HCT116 (cell line): ENCODE measurements at regions not wholly inside any gene's neighbourhood (a gene's known extent, or its start where the extent isn't known, plus 50 kb on each side); places are given as distances from the start of the nearest gene placed in this dataset.

Source experiments
- ATAC-seq: fragments of 200-7000 bp; cut with Tn5 transposase; 2 replicates; pipeline ENCODE4 v1.9.1; 2020; ENCODE audit warnings: mild to moderate bottlenecking, moderate library complexity
- BruUV-seq: library from RNA; stranded (reverse); fragments of 400-500 nt; replicated peaks from 2 replicates; lab custom pipeline; 2021; lab: Mats Ljungman, UMichigan
- CTCF ChIA-PET: fragments of 300-600 bp; sonication (Branson Sonifier 250); formaldehyde crosslinking; loops from one replicate; lab custom pipeline; 2021; ENCODE audit warnings: antibody characterized with exemption; lab: Charles Lee
- POLR2A ChIA-PET: fragments of 300-600, 350-600 bp; sonication (Branson Sonifier 250); formaldehyde crosslinking; loops from one replicate; lab custom pipeline; 2021; ENCODE audit warnings: antibody characterized with exemption; lab: Charles Lee
- RAD21 ChIA-PET, 2 experiments: fragments of 300-600 bp; sonication (Branson Sonifier 250); formaldehyde crosslinking; loops; one replicate each; lab custom pipeline; 2023; ENCODE audit warnings: low total read pairs in 2 of 2; ENCODE audit not compliant: uncharacterized antibody in 2 of 2, unreplicated experiment in 2 of 2, low non-redundant PET in 1 of 2; lab: Charles Lee
- DNase-seq: peaks from one replicate; pipeline ENCODE4 v3.0.0-alpha.2; 2010; ENCODE audit warnings: low read depth, low spot score
- H2AFZ ChIP-seq: fragments of 200-600 bp; shearing (Covaris generic), sonication (generic); 2 replicates; pipeline ENCODE4 v1.6.1; 2017; ENCODE audit warnings: low read depth, mixed run types, mixed read lengths, antibody characterized with exemption, low read length; ENCODE audit not compliant: poor library complexity, severe bottlenecking
- H3K27ac ChIP-seq: 2 replicates; pipeline ENCODE4 v1.5.1; 2012; ENCODE audit warnings: low read depth, low read length
- H3K27me3 ChIP-seq: fragments of 200-600 bp; sonication (generic); 2 replicates; pipeline ENCODE4 v1.6.1; 2016; ENCODE audit warnings: mixed run types, low read length, mixed read lengths; ENCODE audit not compliant: insufficient read depth
- H3K36me3 ChIP-seq, 2 experiments: fragments of 200-500 bp in 1 of 2; fragments of 200-600 bp in 1 of 2; sonication (Bioruptor generic) in 1 of 2; sonication (generic) in 1 of 2; 2 replicates each; pipeline versions ENCODE4 v1.5.1 to v1.6.1; 2014 to 2016; ENCODE audit warnings: low read length in 2 of 2, inconsistent platforms in 1 of 2, mixed read lengths in 1 of 2, mixed run types in 1 of 2; ENCODE audit not compliant: insufficient read depth in 2 of 2, control insufficient read depth in 1 of 2
- H3K4me1 ChIP-seq, 2 experiments: fragments of 200-600 bp in 1 of 2; sonication (generic) in 1 of 2; 2 replicates each; pipeline versions ENCODE4 v1.5.1 to v1.6.1; 2012 to 2017; ENCODE audit warnings: low read length in 2 of 2, inconsistent platforms in 1 of 2, mild to moderate bottlenecking in 1 of 2, mixed read lengths in 1 of 2, mixed run types in 1 of 2, moderate library complexity in 1 of 2; ENCODE audit not compliant: insufficient read depth in 2 of 2, control insufficient read depth in 1 of 2
- H3K4me2 ChIP-seq: fragments of 200-600 bp; sonication (generic); 2 replicates; pipeline ENCODE4 v1.6.1; 2017; ENCODE audit warnings: mixed run types, low read length, mixed read lengths
- H3K4me3 ChIP-seq, 2 experiments: fragments of 200-600 bp in 1 of 2; sonication (generic) in 1 of 2; replicated peaks in 1 of 2; 2 replicates each; pipeline ENCODE4 v1.5.1; 2011 to 2016; ENCODE audit warnings: low read length in 2 of 2, control low read depth in 1 of 2, low read depth in 1 of 2, mild to moderate bottlenecking in 1 of 2, mixed read lengths in 1 of 2, mixed run types in 1 of 2
- H3K79me2 ChIP-seq: fragments of 200-600 bp; sonication (generic); 2 replicates; pipeline ENCODE4 v1.6.1; 2017; ENCODE audit warnings: mild to moderate bottlenecking, mixed run types, low read length, moderate library complexity, mixed read lengths; ENCODE audit not compliant: insufficient read depth
- H3K9ac ChIP-seq: fragments of 200-600 bp; sonication (generic); 2 replicates; pipeline ENCODE4 v1.6.1; 2016; ENCODE audit warnings: low read length, mixed read lengths
- H3K9me2 ChIP-seq: fragments of 200-600 bp; sonication (generic), shearing (Covaris generic); 2 replicates; pipeline ENCODE4 v1.6.1; 2017; ENCODE audit warnings: mixed run types, mild to moderate bottlenecking, moderate library complexity; ENCODE audit not compliant: insufficient read depth
- H3K9me3 ChIP-seq, 2 experiments: fragments of 200-500 bp in 1 of 2; fragments of 200-600 bp in 1 of 2; sonication (Bioruptor generic) in 1 of 2; sonication (generic) in 1 of 2; 2 replicates each; pipeline ENCODE4 v1.6.1; 2014 to 2017; ENCODE audit warnings: low read length in 2 of 2, mixed read lengths in 2 of 2, inconsistent platforms in 1 of 2, low read depth in 1 of 2, mild to moderate bottlenecking in 1 of 2, mixed run types in 1 of 2, moderate library complexity in 1 of 2; ENCODE audit not compliant: control insufficient read depth in 1 of 2, insufficient read depth in 1 of 2
- H4K20me1 ChIP-seq: fragments of 200-600 bp; sonication (generic), shearing (Covaris generic); 2 replicates; pipeline ENCODE4 v1.6.1; 2017; ENCODE audit warnings: mixed run types, mild to moderate bottlenecking, moderate library complexity; ENCODE audit not compliant: insufficient read depth
- CBX3 ChIP-seq: IDR thresholded peaks from 2 replicates; pipeline ENCODE4 v1.6.1; 2012; ENCODE audit warnings: low read depth
- CEBPB ChIP-seq: IDR thresholded peaks from 2 replicates; pipeline ENCODE4 v1.6.1; 2012; ENCODE audit warnings: low read depth
- ELF1 ChIP-seq: IDR thresholded peaks from 2 replicates; pipeline ENCODE4 v1.6.1; 2012; ENCODE audit warnings: low read depth, borderline replicate concordance
- EZH2 ChIP-seq: fragments of 200-600 bp; sonication (generic); IDR thresholded peaks from 2 replicates; pipeline ENCODE4 v1.6.1; 2017; ENCODE audit warnings: antibody characterized with exemption, mixed run types
- EZH2phosphoT487 ChIP-seq: fragments of 200-600 bp; IDR thresholded peaks from 2 replicates; pipeline ENCODE4 v1.6.1; 2018; ENCODE audit warnings: antibody characterized with exemption, borderline replicate concordance
- JUND ChIP-seq: IDR thresholded peaks from 2 replicates; pipeline ENCODE4 v1.6.1; 2012
- POLR2AphosphoS5 ChIP-seq: IDR thresholded peaks from 2 replicates; pipeline ENCODE4 v1.6.1; 2011; ENCODE audit warnings: mild to moderate bottlenecking, low read depth, low read length, moderate library complexity
- SIN3A ChIP-seq: IDR thresholded peaks from 2 replicates; pipeline ENCODE4 v1.6.1; 2012; ENCODE audit warnings: low read depth
- SP1 ChIP-seq: IDR thresholded peaks from 2 replicates; pipeline ENCODE4 v1.6.1; 2012; ENCODE audit warnings: low read depth
- SRF ChIP-seq: IDR thresholded peaks from 2 replicates; pipeline ENCODE4 v1.6.1; 2012; ENCODE audit warnings: low read depth
- TCF7L2 ChIP-seq: IDR thresholded peaks from 2 replicates; pipeline ENCODE4 v1.7.0; 2011; ENCODE audit warnings: borderline replicate concordance, inconsistent platforms; ENCODE audit not compliant: insufficient read depth, insufficient read length; ENCODE audit errors: extremely low read depth
- YY1 ChIP-seq: IDR thresholded peaks from 2 replicates; pipeline ENCODE4 v1.6.1; 2011; ENCODE audit warnings: low read length, low read depth, moderate library complexity, mild to moderate bottlenecking; ENCODE audit not compliant: insufficient replicate concordance; ENCODE audit errors: extremely low read depth
- ZFX ChIP-seq: fragments of 450-650 bp; IDR thresholded peaks from 2 replicates; pipeline ENCODE4 v1.6.1; 2017
- ZNF274 ChIP-seq: fragments of 200-500 bp; sonication (Bioruptor generic); IDR thresholded peaks from 2 replicates; pipeline ENCODE4 v1.6.1; 2014; ENCODE audit warnings: mild to moderate bottlenecking, low read depth, low read length, inconsistent platforms
- intact Hi-C: fragments of 100-400 bp; cut with micrococcal nuclease; formaldehyde crosslinking; loops from 2 replicates; pipeline ENCODE4 v1.10.0; 2022
- TF ChIP-seq, protein P1 (sequence below): IDR thresholded peaks from 2 replicates; pipeline ENCODE4 v1.6.1; 2012
- TF ChIP-seq, protein P2 (sequence below): IDR thresholded peaks from 2 replicates; pipeline ENCODE4 v1.6.1; 2011; ENCODE audit warnings: mild to moderate bottlenecking, low read length, moderate library complexity; ENCODE audit not compliant: insufficient replicate concordance; ENCODE audit errors: extremely low read depth
- TF ChIP-seq, protein P3 (sequence below): IDR thresholded peaks from 2 replicates; pipeline ENCODE4 v1.6.1; 2012
- TF ChIP-seq, protein P4 (sequence below): IDR thresholded peaks from 2 replicates; pipeline ENCODE4 v1.6.1; 2012; ENCODE audit warnings: low read depth
- TF ChIP-seq, protein P5 (sequence below), 3 experiments: fragments of 200-600 bp in 1 of 3; sonication (generic) in 1 of 3; IDR thresholded peaks in 2 of 3; conservative IDR thresholded peaks in 1 of 3; 2 replicates each; pipeline ENCODE4 v1.5.1; 2012 to 2017; ENCODE audit warnings: low read depth in 2 of 3, low read length in 2 of 3, antibody characterized with exemption in 1 of 3, borderline replicate concordance in 1 of 3, control low read depth in 1 of 3, mild to moderate bottlenecking in 1 of 3, mixed read lengths in 1 of 3, mixed run types in 1 of 3, moderate library complexity in 1 of 3; ENCODE audit not compliant: insufficient read depth in 1 of 3

DNA sequence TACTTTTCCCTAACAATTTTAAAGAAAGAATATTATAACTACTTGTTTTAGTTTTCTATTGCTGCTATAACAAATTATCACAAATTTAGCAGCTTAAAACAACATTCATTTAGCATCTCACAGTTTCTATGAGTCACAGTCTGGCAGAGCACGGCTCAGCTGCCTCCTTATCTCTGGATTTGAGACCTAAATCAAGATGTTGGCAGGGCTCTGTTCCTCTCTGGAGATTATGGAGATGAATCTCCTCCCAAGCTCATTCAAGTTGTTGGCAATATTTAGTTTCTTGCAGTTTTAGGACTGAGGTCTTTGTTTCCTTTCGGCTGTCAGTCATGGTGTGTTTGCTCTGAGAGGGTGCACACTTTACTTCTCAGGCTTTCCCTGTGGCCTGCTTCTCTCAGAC, 1065.8 kb upstream of the EYS start:
- Histone ChIP-seq H4K20me1 (no peaks in the 10 kb centered on the region), H3K27me3 (no peaks in the 10 kb centered on the region), H3K79me2 (no peaks in the 10 kb centered on the region), H3K9me2 (no peaks in the 10 kb centered on the region), H3K4me2 (no peak overlapping the region), H2AFZ (no peak overlapping the region), H3K36me3 (no peaks in the 10 kb centered on the region), H3K4me1 (no peaks in the 10 kb centered on the region), H3K9ac (no peak overlapping the region), H3K27ac (no peak overlapping the region), H3K9me3 (peaks cover 13 to 20% of the 10 kb centered on the region in 2 experiments; a peak in 3 of 4 replicates), H3K4me3 (no peak overlapping the region)
- BruUV-seq: no TSS peak
- ChIA-PET RAD21 (no interaction called here), CTCF (no interaction called here), POLR2A (no interaction called here)
- no peak for ATAC-seq
- intact Hi-C loops: no loop called here
- TF ChIP-seq ELF1 (no peak), TCF7L2 (no peak), ZNF274 (no peak), YY1 (no peak), SP1 (no peak), EZH2phosphoT487 (no peak), EZH2 (no peak), SIN3A (no peak), SRF (no peak), ZFX (no peak), JUND (no peak), POLR2AphosphoS5 (no peak), CBX3 (no peak), CEBPB (no peak)
- TF ChIP-seq, protein P1, sequence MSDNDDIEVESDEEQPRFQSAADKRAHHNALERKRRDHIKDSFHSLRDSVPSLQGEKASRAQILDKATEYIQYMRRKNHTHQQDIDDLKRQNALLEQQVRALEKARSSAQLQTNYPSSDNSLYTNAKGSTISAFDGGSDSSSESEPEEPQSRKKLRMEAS: no peak
- TF ChIP-seq, protein P2, sequence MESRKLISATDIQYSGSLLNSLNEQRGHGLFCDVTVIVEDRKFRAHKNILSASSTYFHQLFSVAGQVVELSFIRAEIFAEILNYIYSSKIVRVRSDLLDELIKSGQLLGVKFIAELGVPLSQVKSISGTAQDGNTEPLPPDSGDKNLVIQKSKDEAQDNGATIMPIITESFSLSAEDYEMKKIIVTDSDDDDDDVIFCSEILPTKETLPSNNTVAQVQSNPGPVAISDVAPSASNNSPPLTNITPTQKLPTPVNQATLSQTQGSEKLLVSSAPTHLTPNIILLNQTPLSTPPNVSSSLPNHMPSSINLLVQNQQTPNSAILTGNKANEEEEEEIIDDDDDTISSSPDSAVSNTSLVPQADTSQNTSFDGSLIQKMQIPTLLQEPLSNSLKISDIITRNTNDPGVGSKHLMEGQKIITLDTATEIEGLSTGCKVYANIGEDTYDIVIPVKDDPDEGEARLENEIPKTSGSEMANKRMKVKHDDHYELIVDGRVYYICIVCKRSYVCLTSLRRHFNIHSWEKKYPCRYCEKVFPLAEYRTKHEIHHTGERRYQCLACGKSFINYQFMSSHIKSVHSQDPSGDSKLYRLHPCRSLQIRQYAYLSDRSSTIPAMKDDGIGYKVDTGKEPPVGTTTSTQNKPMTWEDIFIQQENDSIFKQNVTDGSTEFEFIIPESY: no peak
- TF ChIP-seq, protein P3, sequence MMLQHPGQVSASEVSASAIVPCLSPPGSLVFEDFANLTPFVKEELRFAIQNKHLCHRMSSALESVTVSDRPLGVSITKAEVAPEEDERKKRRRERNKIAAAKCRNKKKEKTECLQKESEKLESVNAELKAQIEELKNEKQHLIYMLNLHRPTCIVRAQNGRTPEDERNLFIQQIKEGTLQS: no peak
- TF ChIP-seq, protein P4, sequence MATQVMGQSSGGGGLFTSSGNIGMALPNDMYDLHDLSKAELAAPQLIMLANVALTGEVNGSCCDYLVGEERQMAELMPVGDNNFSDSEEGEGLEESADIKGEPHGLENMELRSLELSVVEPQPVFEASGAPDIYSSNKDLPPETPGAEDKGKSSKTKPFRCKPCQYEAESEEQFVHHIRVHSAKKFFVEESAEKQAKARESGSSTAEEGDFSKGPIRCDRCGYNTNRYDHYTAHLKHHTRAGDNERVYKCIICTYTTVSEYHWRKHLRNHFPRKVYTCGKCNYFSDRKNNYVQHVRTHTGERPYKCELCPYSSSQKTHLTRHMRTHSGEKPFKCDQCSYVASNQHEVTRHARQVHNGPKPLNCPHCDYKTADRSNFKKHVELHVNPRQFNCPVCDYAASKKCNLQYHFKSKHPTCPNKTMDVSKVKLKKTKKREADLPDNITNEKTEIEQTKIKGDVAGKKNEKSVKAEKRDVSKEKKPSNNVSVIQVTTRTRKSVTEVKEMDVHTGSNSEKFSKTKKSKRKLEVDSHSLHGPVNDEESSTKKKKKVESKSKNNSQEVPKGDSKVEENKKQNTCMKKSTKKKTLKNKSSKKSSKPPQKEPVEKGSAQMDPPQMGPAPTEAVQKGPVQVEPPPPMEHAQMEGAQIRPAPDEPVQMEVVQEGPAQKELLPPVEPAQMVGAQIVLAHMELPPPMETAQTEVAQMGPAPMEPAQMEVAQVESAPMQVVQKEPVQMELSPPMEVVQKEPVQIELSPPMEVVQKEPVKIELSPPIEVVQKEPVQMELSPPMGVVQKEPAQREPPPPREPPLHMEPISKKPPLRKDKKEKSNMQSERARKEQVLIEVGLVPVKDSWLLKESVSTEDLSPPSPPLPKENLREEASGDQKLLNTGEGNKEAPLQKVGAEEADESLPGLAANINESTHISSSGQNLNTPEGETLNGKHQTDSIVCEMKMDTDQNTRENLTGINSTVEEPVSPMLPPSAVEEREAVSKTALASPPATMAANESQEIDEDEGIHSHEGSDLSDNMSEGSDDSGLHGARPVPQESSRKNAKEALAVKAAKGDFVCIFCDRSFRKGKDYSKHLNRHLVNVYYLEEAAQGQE: no peak
- TF ChIP-seq, protein P5, sequence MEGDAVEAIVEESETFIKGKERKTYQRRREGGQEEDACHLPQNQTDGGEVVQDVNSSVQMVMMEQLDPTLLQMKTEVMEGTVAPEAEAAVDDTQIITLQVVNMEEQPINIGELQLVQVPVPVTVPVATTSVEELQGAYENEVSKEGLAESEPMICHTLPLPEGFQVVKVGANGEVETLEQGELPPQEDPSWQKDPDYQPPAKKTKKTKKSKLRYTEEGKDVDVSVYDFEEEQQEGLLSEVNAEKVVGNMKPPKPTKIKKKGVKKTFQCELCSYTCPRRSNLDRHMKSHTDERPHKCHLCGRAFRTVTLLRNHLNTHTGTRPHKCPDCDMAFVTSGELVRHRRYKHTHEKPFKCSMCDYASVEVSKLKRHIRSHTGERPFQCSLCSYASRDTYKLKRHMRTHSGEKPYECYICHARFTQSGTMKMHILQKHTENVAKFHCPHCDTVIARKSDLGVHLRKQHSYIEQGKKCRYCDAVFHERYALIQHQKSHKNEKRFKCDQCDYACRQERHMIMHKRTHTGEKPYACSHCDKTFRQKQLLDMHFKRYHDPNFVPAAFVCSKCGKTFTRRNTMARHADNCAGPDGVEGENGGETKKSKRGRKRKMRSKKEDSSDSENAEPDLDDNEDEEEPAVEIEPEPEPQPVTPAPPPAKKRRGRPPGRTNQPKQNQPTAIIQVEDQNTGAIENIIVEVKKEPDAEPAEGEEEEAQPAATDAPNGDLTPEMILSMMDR (IDR thresholded peaks at IDR 0.05 in 2 of 3, conservative IDR thresholded peaks at IDR 0.05 in 1 of 3; ENCODE audit: borderline replicate concordance in 1 of 3, insufficient read depth in 1 of 3, low read depth in 2 of 3, low read length in 2 of 3): no peak
- no peak for DNase-seq
